Skeletal muscle tissue (tissue), 3 donors: ENCODE measurements at regions not wholly inside any gene's neighbourhood (a gene's known extent, or its start where the extent isn't known, plus 50 kb on each side); places are given as distances from the start of the nearest gene placed in this dataset.
"Not testable (repeated sequence)": the region's sequence is repeated elsewhere in the genome, so short reads cannot be mapped to it uniquely, and the experiment has no call there.

Source experiments
- H3K27ac ChIP-seq: one replicate; pipeline ENCODE4 v1.7.0; 2013; ENCODE audit warnings: mild to moderate bottlenecking, low read depth, low read length, inconsistent platforms
- H3K27me3 ChIP-seq, 3 donors: one replicate each; pipeline ENCODE4 v1.7.0; 2013; ENCODE audit warnings: low read length in 3 of 3; ENCODE audit not compliant: control insufficient read depth in 3 of 3, insufficient read depth in 3 of 3
- H3K36me3 ChIP-seq, 3 donors: one replicate each; pipeline ENCODE4 v1.7.0; 2013; ENCODE audit warnings: low read length in 3 of 3; ENCODE audit not compliant: control insufficient read depth in 3 of 3, insufficient read depth in 3 of 3
- H3K4me1 ChIP-seq, 3 donors: one replicate each; pipeline ENCODE4 v1.7.0; 2013; ENCODE audit warnings: low read length in 3 of 3, mild to moderate bottlenecking in 3 of 3; ENCODE audit not compliant: control insufficient read depth in 3 of 3, insufficient read depth in 3 of 3
- H3K4me3 ChIP-seq, 3 donors: one replicate each; pipeline ENCODE4 v1.7.0; 2013; ENCODE audit warnings: low read length in 3 of 3
- H3K9ac ChIP-seq, 3 donors: one replicate each; pipeline ENCODE4 v1.7.0; 2013; ENCODE audit warnings: low read length in 3 of 3, mild to moderate bottlenecking in 3 of 3, moderate library complexity in 2 of 3, low read depth in 1 of 3
- H3K9me3 ChIP-seq, 3 donors: one replicate each; pipeline ENCODE4 v1.7.0; 2013; ENCODE audit warnings: low read length in 3 of 3; ENCODE audit not compliant: control insufficient read depth in 3 of 3
- donor health status: Osteomylitis.

- H3K9ac ChIP-seq, H3K36me3 ChIP-seq, H3K4me1 ChIP-seq, H3K9me3 ChIP-seq, H3K4me3 ChIP-seq, H3K27ac ChIP-seq: not testable (repeated sequence)
- H3K27me3 ChIP-seq, result peaks cover 3 to 29% (median 7%) of the 10 kb centered on the region in 3 donors
These were observed 582.7 kb downstream of the GLRX3 start for GRCh38 chr10:130718744-130719447.

DNA sequence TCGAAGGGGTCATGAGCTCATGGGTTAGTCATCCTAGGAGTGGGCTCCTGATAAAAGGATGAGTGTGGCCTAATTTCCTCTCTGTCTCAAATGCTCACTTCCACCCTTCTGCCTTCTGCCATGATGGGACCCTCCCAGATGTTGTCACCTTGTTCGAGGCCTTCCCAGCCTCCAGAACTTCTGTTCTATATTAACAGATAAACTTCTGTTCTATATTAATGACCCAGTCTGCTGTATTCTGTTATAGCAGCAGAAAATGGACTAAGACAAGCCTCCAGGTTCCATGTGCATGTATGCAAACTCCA is 583.2 kb downstream of the GLRX3 start:
- H3K9me3 ChIP-seq, result no peaks in the 10 kb centered on the region

DNA sequence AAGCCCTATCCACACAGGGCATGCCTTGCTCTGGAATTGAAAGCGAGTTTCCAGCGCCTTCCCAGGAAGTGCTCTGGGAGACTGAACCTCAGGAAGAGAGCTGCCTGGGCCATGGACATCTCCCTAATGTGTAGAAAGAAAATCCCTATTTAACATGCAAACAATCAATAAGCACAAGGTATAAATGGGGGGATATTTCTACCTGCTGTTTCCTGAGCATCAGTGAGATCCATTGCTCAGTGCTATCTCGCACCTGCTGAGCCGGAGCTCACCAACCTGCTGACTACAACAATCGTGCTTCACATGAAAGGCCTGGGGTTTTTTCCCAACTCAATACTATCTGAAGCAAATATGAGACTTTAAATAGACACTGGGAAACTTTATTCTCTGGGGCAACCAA is 584.0 kb downstream of the GLRX3 start:
- no peak overlapping the region for H3K4me3 ChIP-seq

More for the DNA sequence above, 583.2 kb downstream of the GLRX3 start:
- Histone ChIP-seq H3K4me3 (no peak overlapping the region), H3K27ac (no peak overlapping the region), H3K27me3 (peaks cover 3 to 25% (median 3%) of the 10 kb centered on the region in 3 donors), H3K36me3 (no peaks in the 10 kb centered on the region), H3K4me1 (no peaks in the 10 kb centered on the region), H3K9ac (no peak overlapping the region)

DNA sequence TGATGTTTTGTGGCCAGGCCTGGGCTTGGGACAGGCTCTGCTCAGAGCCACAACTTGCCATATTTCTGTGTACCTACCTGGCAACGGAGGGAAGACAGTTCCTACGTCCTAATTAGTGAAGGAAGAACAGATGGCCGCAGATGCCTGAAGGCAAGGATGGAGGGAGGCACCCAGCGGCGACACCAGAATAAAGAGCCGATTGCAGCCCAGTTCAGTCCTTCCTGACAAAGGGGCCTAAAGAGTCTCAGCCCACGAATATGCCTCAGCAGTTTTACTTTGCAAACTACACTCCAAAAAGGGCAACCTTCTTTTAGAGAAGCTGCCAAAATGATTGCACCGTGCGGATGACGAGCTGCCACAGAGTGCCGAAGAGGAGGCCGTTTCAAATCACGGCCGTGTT is 585.8 kb downstream of the GLRX3 start:
- Histone ChIP-seq H3K27ac (no peak overlapping the region), H3K9ac (no peak overlapping the region), H3K27me3 (peaks cover 2 to 5% (median 3%) of the 10 kb centered on the region in 3 donors), H3K9me3 (no peaks in the 10 kb centered on the region), H3K36me3 (no peaks in the 10 kb centered on the region), H3K4me3 (no peak overlapping the region), H3K4me1 (no peaks in the 10 kb centered on the region)

More for the DNA sequence above, 584.0 kb downstream of the GLRX3 start:
- H3K27ac ChIP-seq, result no peak overlapping the region
- H3K27me3 ChIP-seq, result peaks cover 2 to 17% (median 3%) of the 10 kb centered on the region in 3 donors
- H3K9ac ChIP-seq, result no peak overlapping the region
- H3K4me1 ChIP-seq, result no peaks in the 10 kb centered on the region
- no peaks in the 10 kb centered on the region for H3K9me3 ChIP-seq
- H3K36me3 ChIP-seq, result no peaks in the 10 kb centered on the region

DNA sequence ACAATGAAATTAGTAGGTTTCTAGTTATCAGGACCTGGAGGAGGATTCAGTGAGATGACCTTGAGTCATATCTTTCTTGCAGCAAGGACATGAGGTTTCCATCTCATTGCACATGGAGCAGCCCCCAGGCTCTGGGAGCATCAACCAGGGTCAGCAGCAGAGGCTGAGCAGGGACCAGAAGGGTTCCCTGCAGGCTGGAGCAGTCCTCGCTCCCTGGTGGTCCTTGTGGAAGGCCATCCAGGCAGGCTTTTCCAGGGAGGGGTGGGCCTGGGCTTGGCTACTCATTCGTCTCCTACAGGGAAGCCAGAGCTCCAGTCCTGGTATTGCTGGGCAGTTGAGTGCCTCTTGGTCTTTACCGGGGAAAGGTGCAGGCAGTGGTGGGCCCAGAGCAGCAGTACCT is 587.5 kb downstream of the GLRX3 start:
- no peaks in the 10 kb centered on the region for H3K9me3 ChIP-seq
- H3K27me3 ChIP-seq, result peaks cover 2 to 5% (median 3%) of the 10 kb centered on the region in 3 donors
- no peak overlapping the region for H3K27ac ChIP-seq
- no peak overlapping the region for H3K9ac ChIP-seq
- no peaks in the 10 kb centered on the region for H3K4me1 ChIP-seq
- H3K36me3 ChIP-seq, result no peaks in the 10 kb centered on the region
- H3K4me3 ChIP-seq, result no peak overlapping the region

- H3K4me3 ChIP-seq, result no peak overlapping the region
- no peaks in the 10 kb centered on the region for H3K9me3 ChIP-seq
- no peak overlapping the region for H3K9ac ChIP-seq
- H3K27ac ChIP-seq, result no peak overlapping the region
- H3K36me3 ChIP-seq, result no peaks in the 10 kb centered on the region
- H3K27me3 ChIP-seq, result peaks cover 2 to 5% (median 3%) of the 10 kb centered on the region in 3 donors
- no peaks in the 10 kb centered on the region for H3K4me1 ChIP-seq
These were observed 586.0 kb downstream of the TCERG1L start for GRCh38 chr10:130725474-130725970.

DNA sequence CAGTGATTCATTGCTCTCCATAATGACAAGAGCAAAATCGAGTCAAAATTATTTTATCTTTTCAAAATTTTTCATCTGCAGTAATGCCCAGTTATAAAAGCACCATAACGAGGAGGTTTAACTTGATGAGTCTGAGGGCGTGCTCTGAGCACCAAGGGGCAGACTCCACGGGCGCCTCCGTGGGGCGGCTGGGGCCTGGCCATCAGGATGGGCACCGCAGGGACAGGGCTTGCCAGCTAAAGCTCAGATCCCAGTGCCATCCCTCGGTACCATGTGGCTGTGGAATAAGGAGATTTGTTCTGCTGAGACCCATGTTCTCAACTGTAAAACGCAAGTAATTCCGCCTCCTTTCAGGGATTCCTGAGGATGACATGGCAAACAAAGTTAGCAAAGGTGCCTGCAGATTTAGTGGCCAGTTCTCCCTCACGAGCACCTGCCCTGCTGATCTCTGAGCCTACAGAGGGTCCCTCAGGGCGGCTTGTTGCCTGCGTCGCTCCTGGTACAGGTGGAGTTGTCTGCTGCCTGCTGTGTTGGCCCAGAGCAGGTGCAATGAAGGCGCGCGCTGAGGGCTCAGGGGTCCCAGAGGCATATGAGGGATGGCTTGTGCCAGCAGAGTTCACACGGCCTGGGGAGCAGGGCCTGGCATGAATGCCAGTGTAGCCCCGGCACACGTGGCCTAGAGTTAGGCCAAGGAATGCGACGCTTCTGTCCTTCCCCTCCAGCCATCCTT is 584.4 kb downstream of the TCERG1L start:
- no peaks in the 10 kb centered on the region for H3K36me3 ChIP-seq
- H3K4me1 ChIP-seq, result no peaks in the 10 kb centered on the region
- peaks cover 2 to 5% (median 3%) of the 10 kb centered on the region in 3 donors for H3K27me3 ChIP-seq
- no peaks in the 10 kb centered on the region for H3K9me3 ChIP-seq
- no peak overlapping the region for H3K27ac ChIP-seq
- H3K9ac ChIP-seq, result no peak overlapping the region
- H3K4me3 ChIP-seq, result no peak overlapping the region

- Histone ChIP-seq H3K9me3 (no peaks in the 10 kb centered on the region), H3K27me3 (peaks cover 2 to 5% (median 3%) of the 10 kb centered on the region in 3 donors), H3K27ac (no peak overlapping the region), H3K36me3 (no peaks in the 10 kb centered on the region), H3K4me1 (no peaks in the 10 kb centered on the region), H3K9ac (no peak overlapping the region), H3K4me3 (no peak overlapping the region)
These were observed 583.6 kb downstream of the TCERG1L start for GRCh38 chr10:130727766-130728490.

- Histone ChIP-seq H3K4me3 (no peak overlapping the region), H3K27ac (no peak overlapping the region), H3K27me3 (peaks cover 2 to 5% (median 3%) of the 10 kb centered on the region in 3 donors), H3K9me3 (no peaks in the 10 kb centered on the region), H3K4me1 (no peaks in the 10 kb centered on the region), H3K9ac (no peak overlapping the region), H3K36me3 (no peaks in the 10 kb centered on the region)
These were observed 582.8 kb downstream of the TCERG1L start for GRCh38 chr10:130728531-130729215.
